ENCODE measurements at regions not wholly inside any gene's neighbourhood (a gene's known extent, or its start where the extent isn't known, plus 50 kb on each side); places are given as distances from the start of the nearest gene placed in this dataset.

DNA sequence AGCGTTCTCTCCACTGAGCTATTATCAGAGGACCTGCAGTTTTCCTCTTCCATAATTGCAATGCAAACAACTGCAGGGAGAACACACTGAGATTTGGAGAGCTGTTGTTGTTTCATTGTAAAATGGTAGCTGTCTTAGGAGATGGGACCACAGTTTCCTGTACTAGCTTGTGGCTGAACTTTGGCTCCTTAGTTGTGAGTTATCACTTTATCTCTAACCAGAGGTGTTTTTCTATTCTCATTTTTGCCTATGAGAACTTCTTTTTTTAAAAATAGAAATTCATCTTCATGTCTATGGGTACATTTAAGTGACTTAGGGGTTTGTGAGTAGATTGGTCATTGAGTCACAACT lies 216.5 kb downstream of the SLC38A4 start:
- no peak for DNase-seq
- H3K36me3 Mint-ChIP-seq (ENCODE audit: low read depth) = no peaks in the 10 kb centered on the region
- H3K27me3 Mint-ChIP-seq (ENCODE audit: insufficient read depth) = no peaks in the 10 kb centered on the region
- no peak overlapping the region for H3K4me3 Mint-ChIP-seq
- H3K27ac Mint-ChIP-seq = no peak overlapping the region
- Histone ChIP-seq H3K4me3 (ENCODE audit: low read length) (no peak overlapping the region), H3K27ac (ENCODE audit: low read depth, low read length) (no peak overlapping the region), H3K36me3 (ENCODE audit: control insufficient read depth, insufficient read depth, low read length) (no peaks in the 10 kb centered on the region), H3K4me1 (ENCODE audit: control insufficient read depth, insufficient read depth, low read length) (no peaks in the 10 kb centered on the region), H3K9me3 (ENCODE audit: control insufficient read depth, low read length) (no peaks in the 10 kb centered on the region), H3K27me3 (ENCODE audit: control insufficient read depth, insufficient read depth, low read length, poor library complexity, severe bottlenecking) (no peaks in the 10 kb centered on the region), H3K9ac (ENCODE audit: extremely low read depth, low read length, poor library complexity, severe bottlenecking) (no peak overlapping the region)
- H3K9me3 Mint-ChIP-seq = no peaks in the 10 kb centered on the region
- 92 to 100% methylated on average over 1 of the region's 1 CpG for WGBS, 2 experiments (ENCODE audit: insufficient coverage in 1 of 2, insufficient read length in 1 of 2)
- peaks cover 4% of the 10 kb centered on the region for H3K4me1 Mint-ChIP-seq
- TF ChIP-seq, protein P1, sequence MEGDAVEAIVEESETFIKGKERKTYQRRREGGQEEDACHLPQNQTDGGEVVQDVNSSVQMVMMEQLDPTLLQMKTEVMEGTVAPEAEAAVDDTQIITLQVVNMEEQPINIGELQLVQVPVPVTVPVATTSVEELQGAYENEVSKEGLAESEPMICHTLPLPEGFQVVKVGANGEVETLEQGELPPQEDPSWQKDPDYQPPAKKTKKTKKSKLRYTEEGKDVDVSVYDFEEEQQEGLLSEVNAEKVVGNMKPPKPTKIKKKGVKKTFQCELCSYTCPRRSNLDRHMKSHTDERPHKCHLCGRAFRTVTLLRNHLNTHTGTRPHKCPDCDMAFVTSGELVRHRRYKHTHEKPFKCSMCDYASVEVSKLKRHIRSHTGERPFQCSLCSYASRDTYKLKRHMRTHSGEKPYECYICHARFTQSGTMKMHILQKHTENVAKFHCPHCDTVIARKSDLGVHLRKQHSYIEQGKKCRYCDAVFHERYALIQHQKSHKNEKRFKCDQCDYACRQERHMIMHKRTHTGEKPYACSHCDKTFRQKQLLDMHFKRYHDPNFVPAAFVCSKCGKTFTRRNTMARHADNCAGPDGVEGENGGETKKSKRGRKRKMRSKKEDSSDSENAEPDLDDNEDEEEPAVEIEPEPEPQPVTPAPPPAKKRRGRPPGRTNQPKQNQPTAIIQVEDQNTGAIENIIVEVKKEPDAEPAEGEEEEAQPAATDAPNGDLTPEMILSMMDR (conservative IDR thresholded peaks at IDR 0.05) = no peak

DNA sequence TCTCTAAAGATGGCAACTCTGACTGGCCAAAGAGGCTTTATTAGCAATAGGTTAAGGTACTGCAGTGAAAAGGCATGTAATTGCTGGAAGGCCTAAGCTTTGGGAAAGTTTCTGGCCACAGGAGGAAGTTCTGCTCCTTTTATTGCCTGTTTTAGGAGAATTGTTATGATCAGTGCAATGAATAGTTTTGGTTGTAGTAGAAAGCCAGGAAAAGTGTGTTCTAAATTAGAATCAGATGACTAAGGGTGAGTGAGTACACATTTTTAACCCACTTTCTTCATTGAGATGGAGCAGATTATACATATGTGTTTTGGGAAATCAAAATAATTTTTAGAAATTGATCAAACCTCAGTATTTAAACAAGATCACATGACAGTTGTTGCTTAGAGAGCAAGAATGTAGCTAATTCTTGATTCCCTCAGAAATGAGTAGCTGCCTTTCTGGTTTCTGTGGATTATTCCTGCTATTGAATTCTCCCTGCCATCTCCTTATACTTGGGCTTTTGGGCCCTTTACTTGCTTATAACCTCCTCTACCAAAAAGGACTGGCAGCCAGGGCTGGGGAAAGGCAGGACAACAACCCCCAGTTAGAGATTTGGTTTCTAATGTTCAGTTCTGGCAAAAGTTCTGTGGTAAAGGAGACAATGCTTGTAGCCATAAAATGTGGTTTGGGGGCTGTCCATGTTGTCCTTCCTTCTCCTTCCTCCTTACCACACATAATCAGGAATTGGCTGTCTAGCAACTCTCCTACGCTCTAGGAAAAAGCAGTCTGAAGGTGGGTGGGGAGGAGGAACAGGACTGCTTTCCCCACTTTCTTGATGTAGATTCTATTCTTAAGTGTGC lies 217.1 kb downstream of the SLC38A4 start:
- H3K9me3 ChIP-seq (ENCODE audit: control insufficient read depth, low read length) = no peaks in the 10 kb centered on the region
- Mint-ChIP-seq H3K4me3 (no peak overlapping the region), H3K9me3 (no peaks in the 10 kb centered on the region), H3K27me3 (ENCODE audit: insufficient read depth) (no peaks in the 10 kb centered on the region), H3K4me1 (peaks cover 4% of the 10 kb centered on the region), H3K27ac (no peak overlapping the region), H3K36me3 (ENCODE audit: low read depth) (no peaks in the 10 kb centered on the region)
- no peak overlapping the region for H3K27ac ChIP-seq (ENCODE audit: low read depth, low read length)
- WGBS, 2 experiments (ENCODE audit: insufficient coverage in 1 of 2, insufficient read length in 1 of 2) = 100% methylated on average over 1 of the region's 1 CpG; no CpG with 5 or more reads in 1 of the 2 experiments
- no peaks in the 10 kb centered on the region for H3K36me3 ChIP-seq (ENCODE audit: control insufficient read depth, insufficient read depth, low read length)
- H3K9ac ChIP-seq (ENCODE audit: extremely low read depth, low read length, poor library complexity, severe bottlenecking) = no peak overlapping the region
- H3K4me3 ChIP-seq (ENCODE audit: low read length) = no peak overlapping the region
- H3K27me3 ChIP-seq (ENCODE audit: control insufficient read depth, insufficient read depth, low read length, poor library complexity, severe bottlenecking) = no peaks in the 10 kb centered on the region
- no peaks in the 10 kb centered on the region for H3K4me1 ChIP-seq (ENCODE audit: control insufficient read depth, insufficient read depth, low read length)
- TF ChIP-seq, protein P1 (conservative IDR thresholded peaks at IDR 0.05) = no peak
- no peak for DNase-seq

DNA sequence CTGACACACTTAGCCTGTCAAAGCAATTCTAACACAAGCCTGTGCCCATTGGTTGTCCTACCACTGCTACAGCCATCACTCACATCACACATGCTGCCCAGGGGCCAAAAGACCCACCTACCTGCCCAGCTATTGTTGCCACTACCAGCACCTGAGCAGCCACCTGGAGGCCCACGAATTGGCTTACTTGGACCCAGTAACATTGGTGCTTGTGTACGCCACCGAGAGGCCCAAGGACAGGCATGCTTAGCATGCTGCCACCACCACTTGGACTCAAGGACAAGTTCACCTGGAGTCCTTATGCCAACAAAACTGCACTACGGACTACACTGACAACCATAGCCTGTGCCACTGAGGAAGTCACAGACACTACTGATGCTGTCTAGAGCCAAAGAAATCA lies 221.1 kb downstream of the SLC38A4 start:
- Mint-ChIP-seq H3K36me3 (ENCODE audit: low read depth) (no peaks in the 10 kb centered on the region), H3K4me3 (no peak overlapping the region), H3K4me1 (no peaks in the 10 kb centered on the region), H3K27me3 (ENCODE audit: insufficient read depth) (no peaks in the 10 kb centered on the region), H3K27ac (no peak overlapping the region), H3K9me3 (no peaks in the 10 kb centered on the region)
- H3K36me3 ChIP-seq (ENCODE audit: control insufficient read depth, insufficient read depth, low read length) = no peaks in the 10 kb centered on the region
- H3K9me3 ChIP-seq (ENCODE audit: control insufficient read depth, low read length) = no peaks in the 10 kb centered on the region
- no peak overlapping the region for H3K27ac ChIP-seq (ENCODE audit: low read depth, low read length)
- no peak for DNase-seq
- no peak overlapping the region for H3K9ac ChIP-seq (ENCODE audit: extremely low read depth, low read length, poor library complexity, severe bottlenecking)
- no peaks in the 10 kb centered on the region for H3K4me1 ChIP-seq (ENCODE audit: control insufficient read depth, insufficient read depth, low read length)
- H3K27me3 ChIP-seq (ENCODE audit: control insufficient read depth, insufficient read depth, low read length, poor library complexity, severe bottlenecking) = no peaks in the 10 kb centered on the region
- 90 to 94% methylated on average over 1 to 4 of the region's 4 CpGs for WGBS, 2 experiments (ENCODE audit: insufficient coverage in 1 of 2, insufficient read length in 1 of 2)
- TF ChIP-seq, protein P1 (conservative IDR thresholded peaks at IDR 0.05) = no peak
- H3K4me3 ChIP-seq (ENCODE audit: low read length) = no peak overlapping the region
